GM12878 (cell line): ENCODE measurements at regions not wholly inside any gene's neighbourhood (a gene's known extent, or its start where the extent isn't known, plus 50 kb on each side); places are given as distances from the start of the nearest gene placed in this dataset.

Source experiments
- ATAC-seq: fragments of 200-7000 bp; cut with Tn5 transposase; 3 replicates; pipeline ENCODE4 v1.9.1; 2020; ENCODE audit warnings: mild to moderate bottlenecking, moderate library complexity
- BruUV-seq: library from RNA; stranded (reverse); fragments of 400-500 nt; replicated peaks from 2 replicates; lab custom pipeline; 2021; lab: Mats Ljungman, UMichigan
- CTCF ChIA-PET: fragments of 300-600 bp; sonication (Branson Sonifier 250); formaldehyde crosslinking; extraction: SDS; loops from one replicate; lab custom pipeline; 2021; ENCODE audit warnings: inconsistent platforms; lab: Yijun Ruan, JAX
- POLR2A ChIA-PET: fragments of 350-600 bp; formaldehyde crosslinking; extraction: SDS; loops from one replicate; lab custom pipeline; 2021; ENCODE audit warnings: inconsistent platforms; lab: Charles Lee
- RAD21 ChIA-PET: fragments of 300-600 bp; sonication (Branson Sonifier 250); formaldehyde crosslinking; loops from one replicate; lab custom pipeline; 2023; ENCODE audit warnings: antibody characterized with exemption; ENCODE audit not compliant: unreplicated experiment; lab: Charles Lee
- SMC1A ChIA-PET: fragments of 300-600 bp; sonication (Branson Sonifier 250); formaldehyde crosslinking; loops from one replicate; lab custom pipeline; 2023; ENCODE audit not compliant: unreplicated experiment, uncharacterized antibody; lab: Charles Lee
- DNase-seq: peaks from one replicate; pipeline ENCODE4 v3.0.0-alpha.2; 2011; ENCODE audit warnings: low read depth, low spot score
- FAIRE-seq: peaks from 3 replicates; lab custom pipeline; 2011; peaks lifted over from hg19 to GRCh38; lab: Jason Lieb, UNC
- H2AFZ ChIP-seq: 2 replicates; pipeline ENCODE4 v1.6.0; 2011; ENCODE audit warnings: low read depth, low read length, control low read depth; ENCODE audit not compliant: control insufficient read depth
- H3K27ac ChIP-seq: 2 replicates; pipeline ENCODE4 v1.5.1; 2011; ENCODE audit warnings: control low read depth; ENCODE audit not compliant: control insufficient read depth, insufficient read depth
- H3K27me3 ChIP-seq, 2 experiments: replicated peaks in 1 of 2; 2 replicates each; pipeline versions ENCODE4 v1.6.0 to v1.6.1; 2011; ENCODE audit warnings: low read length in 1 of 2; ENCODE audit not compliant: control insufficient read depth in 2 of 2, insufficient read depth in 2 of 2
- H3K36me3 ChIP-seq, 2 experiments: 2 replicates each; pipeline ENCODE4 v1.5.1; 2011; ENCODE audit warnings: low read length in 1 of 2; ENCODE audit not compliant: control insufficient read depth in 2 of 2, insufficient read depth in 2 of 2
- H3K4me1 ChIP-seq: 2 replicates; pipeline ENCODE4 v1.6.1; 2011; ENCODE audit warnings: mild to moderate bottlenecking, low read length, moderate library complexity, mixed read lengths; ENCODE audit not compliant: control insufficient read depth, insufficient read depth
- H3K4me2 ChIP-seq: 2 replicates; pipeline ENCODE4 v1.6.0; 2011; ENCODE audit warnings: control low read depth; ENCODE audit not compliant: control insufficient read depth, insufficient read depth
- H3K4me3 ChIP-seq: fragments of 200-600 bp; sonication (generic); 2 replicates; pipeline ENCODE4 v1.5.1; 2016
- H3K79me2 ChIP-seq: 2 replicates; pipeline ENCODE4 v1.6.0; 2011; ENCODE audit warnings: low read length; ENCODE audit not compliant: control insufficient read depth, insufficient read depth
- H3K9ac ChIP-seq: 2 replicates; pipeline ENCODE4 v1.8.0; 2011; ENCODE audit warnings: low read length, control low read depth, mixed read lengths; ENCODE audit not compliant: control insufficient read depth, insufficient read depth
- H3K9me3 ChIP-seq: replicated peaks from 3 replicates; pipeline ENCODE4 v1.5.1; 2011; ENCODE audit warnings: mild to moderate bottlenecking, low read length; ENCODE audit not compliant: control insufficient read depth, insufficient read depth
- H4K20me1 ChIP-seq: 2 replicates; pipeline ENCODE4 v1.6.0; 2011; ENCODE audit not compliant: control insufficient read depth, insufficient read depth
- CBX5 ChIP-seq: sonication (generic); IDR thresholded peaks from 2 replicates; pipeline ENCODE4 v1.6.1; 2016; ENCODE audit warnings: low read depth, moderate library complexity, mild to moderate bottlenecking, inconsistent platforms
- CHD1 ChIP-seq: IDR thresholded peaks from 2 replicates; pipeline ENCODE4 v1.6.1; 2012; ENCODE audit warnings: low read depth, low read length, improper control_type of control experiment
- CHD4 ChIP-seq: fragments of 200-600 bp; sonication (generic); IDR thresholded peaks from 2 replicates; pipeline ENCODE4 v1.6.1; 2016; ENCODE audit warnings: mild to moderate bottlenecking
- EP300 ChIP-seq, 2 experiments: fragments of 150-350 bp in 1 of 2; IDR thresholded peaks; 2 replicates each; pipeline ENCODE4 v1.6.1; 2011 to 2012; ENCODE audit warnings: low read depth in 2 of 2, low read length in 2 of 2, borderline replicate concordance in 1 of 2, improper control_type of control experiment in 1 of 2, inconsistent platforms in 1 of 2; ENCODE audit not compliant: control insufficient read depth in 1 of 2
- ETV6 ChIP-seq, 2 experiments: fragments of 450-650 bp in 1 of 2; IDR thresholded peaks in 1 of 2; conservative IDR thresholded peaks in 1 of 2; 2 replicates each; pipeline ENCODE4 v1.6.1; 2014; ENCODE audit warnings: antibody characterized with exemption in 1 of 2, borderline replicate concordance in 1 of 2, low read depth in 1 of 2, mild to moderate bottlenecking in 1 of 2, moderate library complexity in 1 of 2
- MEF2B ChIP-seq: fragments of 450-650 bp; IDR thresholded peaks from 2 replicates; pipeline ENCODE4 v1.6.1; 2018; ENCODE audit warnings: mild to moderate bottlenecking, moderate library complexity; ENCODE audit not compliant: partially characterized antibody, poor library complexity, severe bottlenecking
- MYC ChIP-seq: IDR thresholded peaks from 2 replicates; pipeline ENCODE4 v1.6.1; 2011; ENCODE audit warnings: mild to moderate bottlenecking, low read length, moderate library complexity, inconsistent platforms; ENCODE audit not compliant: insufficient read depth, insufficient replicate concordance, insufficient read length, severe bottlenecking
- NFYA ChIP-seq: IDR thresholded peaks from 2 replicates; pipeline ENCODE4 v1.6.1; 2011; ENCODE audit warnings: low read depth, mild to moderate bottlenecking, low read length, improper control_type of control experiment, borderline replicate concordance
- NRF1 ChIP-seq: conservative IDR thresholded peaks from 2 replicates; pipeline ENCODE4 v1.6.1; 2011; ENCODE audit warnings: mild to moderate bottlenecking, low read depth, low read length, improper control_type of control experiment
- PAX8 ChIP-seq: fragments of 450-650 bp; IDR thresholded peaks from 2 replicates; pipeline ENCODE4 v1.6.1; 2017; ENCODE audit warnings: mild to moderate bottlenecking, moderate library complexity
- RAD21 ChIP-seq: IDR thresholded peaks from 2 replicates; pipeline ENCODE4 v1.6.1; 2011; ENCODE audit warnings: mild to moderate bottlenecking, low read depth, low read length, moderate library complexity; ENCODE audit not compliant: insufficient read depth
- RUNX3 ChIP-seq: IDR thresholded peaks from 2 replicates; pipeline ENCODE4 v1.6.1; 2012; ENCODE audit warnings: low read length, inconsistent platforms
- STAT3 ChIP-seq: IDR thresholded peaks from 2 replicates; pipeline ENCODE4 v1.6.1; 2011; ENCODE audit warnings: low read depth, low read length, improper control_type of control experiment
- YBX1 ChIP-seq: fragments of 450-650 bp; IDR thresholded peaks from 2 replicates; pipeline ENCODE4 v1.6.1; 2016; ENCODE audit warnings: antibody characterized with exemption
- ZNF384 ChIP-seq: IDR thresholded peaks from 2 replicates; pipeline ENCODE4 v1.6.1; 2012; ENCODE audit warnings: low read depth, mild to moderate bottlenecking, low read length, improper control_type of control experiment, borderline replicate concordance
- ZNF622 ChIP-seq: fragments of 450-650 bp; IDR thresholded peaks from 2 replicates; pipeline ENCODE4 v1.6.1; 2017; ENCODE audit warnings: mild to moderate bottlenecking, inconsistent platforms
- WGBS: methylation state at CpG from one replicate; pipeline ENCODE4 v1.1.6; 2016; ENCODE audit warnings: low lambda C conversion rate; ENCODE audit not compliant: insufficient replicate concordance, insufficient coverage; ENCODE audit errors: missing lambda C conversion rate; 5-methylcytosine and 5-hydroxymethylcytosine counted together
- in situ Hi-C: fragments of 300-500 bp; cut with MboI; formaldehyde crosslinking; loops from 9 replicates; pipeline ENCODE4 v1.14.3; 2018; ENCODE audit warnings: mixed read lengths
- intact Hi-C: fragments of 100-400 bp; cut with micrococcal nuclease; formaldehyde crosslinking; loops from one replicate; pipeline ENCODE4 v1.14.2; 2022; ENCODE audit not compliant: unreplicated experiment
- TF ChIP-seq, protein P1 (sequence below): IDR thresholded peaks from 2 replicates; pipeline ENCODE4 v1.6.1; 2011; ENCODE audit warnings: low read depth, low read length, improper control_type of control experiment, borderline replicate concordance
- TF ChIP-seq, protein P2 (sequence below): fragments of 450-650 bp; IDR thresholded peaks from 2 replicates; pipeline ENCODE4 v1.6.1; 2018; ENCODE audit warnings: mild to moderate bottlenecking, low read depth, moderate library complexity; ENCODE audit not compliant: partially characterized antibody

DNA sequence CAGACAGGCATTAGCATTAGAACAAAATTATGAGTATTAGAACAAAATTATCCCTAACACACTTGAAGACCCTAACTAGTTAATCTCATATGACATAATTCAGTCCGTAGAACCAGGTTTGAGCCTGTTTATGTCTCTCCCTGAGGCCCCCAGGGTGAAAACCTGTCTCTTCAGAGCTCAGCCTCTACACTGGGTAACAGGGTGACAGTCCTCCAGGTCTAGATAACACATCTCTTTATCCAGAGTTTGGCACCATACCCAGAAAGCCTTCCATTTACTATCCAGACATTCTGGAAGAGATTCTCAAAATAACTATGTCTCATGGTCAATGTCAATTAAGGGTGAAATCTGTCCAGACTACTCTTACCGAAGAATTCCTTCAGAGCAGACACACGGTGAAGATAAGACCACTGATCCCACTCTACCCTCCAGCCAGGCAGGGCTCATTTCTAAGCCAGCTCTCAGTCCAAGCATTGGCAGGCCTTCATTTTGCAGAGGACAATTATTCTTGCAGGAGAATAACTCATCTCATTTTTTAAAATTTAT lies 1195.3 kb downstream of the EFNB2 start:
- POLR2A ChIA-PET, result no interaction called here

GRCh38 chr13:105338773-105339172 lies 1196.7 kb downstream of the EFNB2 start:
- no TSS peak for BruUV-seq
- ChIA-PET CTCF (no interaction called here), RAD21 (no interaction called here)
- no peak for TF ChIP-seq CBX5
- no peak for TF ChIP-seq EP300 (IDR thresholded peaks at IDR 0.05; ENCODE audit: borderline replicate concordance in 1 of 2, control insufficient read depth in 1 of 2, low read depth in 2 of 2, low read length in 2 of 2)
- TF ChIP-seq, protein P1, sequence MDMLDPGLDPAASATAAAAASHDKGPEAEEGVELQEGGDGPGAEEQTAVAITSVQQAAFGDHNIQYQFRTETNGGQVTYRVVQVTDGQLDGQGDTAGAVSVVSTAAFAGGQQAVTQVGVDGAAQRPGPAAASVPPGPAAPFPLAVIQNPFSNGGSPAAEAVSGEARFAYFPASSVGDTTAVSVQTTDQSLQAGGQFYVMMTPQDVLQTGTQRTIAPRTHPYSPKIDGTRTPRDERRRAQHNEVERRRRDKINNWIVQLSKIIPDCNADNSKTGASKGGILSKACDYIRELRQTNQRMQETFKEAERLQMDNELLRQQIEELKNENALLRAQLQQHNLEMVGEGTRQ, result no peak
- TF ChIP-seq, protein P2, sequence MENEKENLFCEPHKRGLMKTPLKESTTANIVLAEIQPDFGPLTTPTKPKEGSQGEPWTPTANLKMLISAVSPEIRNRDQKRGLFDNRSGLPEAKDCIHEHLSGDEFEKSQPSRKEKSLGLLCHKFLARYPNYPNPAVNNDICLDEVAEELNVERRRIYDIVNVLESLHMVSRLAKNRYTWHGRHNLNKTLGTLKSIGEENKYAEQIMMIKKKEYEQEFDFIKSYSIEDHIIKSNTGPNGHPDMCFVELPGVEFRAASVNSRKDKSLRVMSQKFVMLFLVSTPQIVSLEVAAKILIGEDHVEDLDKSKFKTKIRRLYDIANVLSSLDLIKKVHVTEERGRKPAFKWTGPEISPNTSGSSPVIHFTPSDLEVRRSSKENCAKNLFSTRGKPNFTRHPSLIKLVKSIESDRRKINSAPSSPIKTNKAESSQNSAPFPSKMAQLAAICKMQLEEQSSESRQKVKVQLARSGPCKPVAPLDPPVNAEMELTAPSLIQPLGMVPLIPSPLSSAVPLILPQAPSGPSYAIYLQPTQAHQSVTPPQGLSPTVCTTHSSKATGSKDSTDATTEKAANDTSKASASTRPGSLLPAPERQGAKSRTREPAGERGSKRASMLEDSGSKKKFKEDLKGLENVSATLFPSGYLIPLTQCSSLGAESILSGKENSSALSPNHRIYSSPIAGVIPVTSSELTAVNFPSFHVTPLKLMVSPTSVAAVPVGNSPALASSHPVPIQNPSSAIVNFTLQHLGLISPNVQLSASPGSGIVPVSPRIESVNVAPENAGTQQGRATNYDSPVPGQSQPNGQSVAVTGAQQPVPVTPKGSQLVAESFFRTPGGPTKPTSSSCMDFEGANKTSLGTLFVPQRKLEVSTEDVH, result no peak

More for the DNA sequence above, 1195.3 kb downstream of the EFNB2 start:
- 26% methylated on average over 3 of the region's 3 CpGs for WGBS
- FAIRE-seq, result no peak
- TF ChIP-seq PAX8 (no peak), MYC (no peak), YBX1 (no peak), RUNX3 (no peak), CHD1 (no peak), ZNF622 (no peak), RAD21 (no peak), CHD4 (no peak), STAT3 (no peak), ZNF384 (no peak), NFYA (no peak), MEF2B (no peak), ETV6 (conservative IDR thresholded peaks at IDR 0.05 in 1 of 2, IDR thresholded peaks at IDR 0.05 in 1 of 2; ENCODE audit: borderline replicate concordance in 1 of 2, low read depth in 1 of 2) (no peak), NRF1 (no peak)
- no peaks in the 10 kb centered on the region for H4K20me1 ChIP-seq
- no peaks in the 10 kb centered on the region for H3K4me1 ChIP-seq
- ChIA-PET CTCF (no interaction called here), SMC1A (no interaction called here), RAD21 (no interaction called here)
- no peak overlapping the region for H3K4me2 ChIP-seq
- no peak overlapping the region for H2AFZ ChIP-seq
- in situ Hi-C loops (no loop called here), intact Hi-C loops (no loop called here)
- H3K27ac ChIP-seq, result no peak overlapping the region
- no peaks in the 10 kb centered on the region for H3K9me3 ChIP-seq
- H3K27me3 ChIP-seq, result no peaks in the 10 kb centered on the region
- no peak for DNase-seq
- no peak for ATAC-seq
- no peaks in the 10 kb centered on the region for H3K79me2 ChIP-seq
- BruUV-seq, result no TSS peak
- H3K36me3 ChIP-seq, result no peaks in the 10 kb centered on the region
- no peak overlapping the region for H3K4me3 ChIP-seq
- H3K9ac ChIP-seq, result no peak overlapping the region

More at GRCh38 chr13:105338773-105339172, 1196.7 kb downstream of the EFNB2 start:
- H3K4me2 ChIP-seq, result no peak overlapping the region
- DNase-seq, result no peak
- no peaks in the 10 kb centered on the region for H3K4me1 ChIP-seq
- POLR2A ChIA-PET, result no interaction called here
- FAIRE-seq, result no peak
- intact Hi-C loops, result no loop called here
- WGBS, result 23% methylated on average over 2 of the region's 2 CpGs
- H3K36me3 ChIP-seq, result no peaks in the 10 kb centered on the region
- no peak overlapping the region for H3K9ac ChIP-seq
- no peaks in the 10 kb centered on the region for H4K20me1 ChIP-seq
- ATAC-seq, result no peak
- H3K79me2 ChIP-seq, result no peaks in the 10 kb centered on the region
- H3K4me3 ChIP-seq, result no peak overlapping the region
- H3K27me3 ChIP-seq, result no peaks in the 10 kb centered on the region
- H3K9me3 ChIP-seq, result no peaks in the 10 kb centered on the region
- SMC1A ChIA-PET, result no interaction called here
- H3K27ac ChIP-seq, result no peak overlapping the region
- H2AFZ ChIP-seq, result no peak overlapping the region
- in situ Hi-C loops, result no loop called here
